GM18508 (cell line): ENCODE measurements at regions not wholly inside any gene's neighbourhood (a gene's known extent, or its start where the extent isn't known, plus 50 kb on each side); places are given as distances from the start of the nearest gene placed in this dataset.

ENCODE experiments used
- ATAC-seq: cut with Tn5 transposase; IDR thresholded peaks from one replicate; pipeline ENCODE4 v1.9.1; 2021; ENCODE audit warnings: moderate number of reproducible peaks; ENCODE audit not compliant: insufficient read depth, unreplicated experiment

DNA sequence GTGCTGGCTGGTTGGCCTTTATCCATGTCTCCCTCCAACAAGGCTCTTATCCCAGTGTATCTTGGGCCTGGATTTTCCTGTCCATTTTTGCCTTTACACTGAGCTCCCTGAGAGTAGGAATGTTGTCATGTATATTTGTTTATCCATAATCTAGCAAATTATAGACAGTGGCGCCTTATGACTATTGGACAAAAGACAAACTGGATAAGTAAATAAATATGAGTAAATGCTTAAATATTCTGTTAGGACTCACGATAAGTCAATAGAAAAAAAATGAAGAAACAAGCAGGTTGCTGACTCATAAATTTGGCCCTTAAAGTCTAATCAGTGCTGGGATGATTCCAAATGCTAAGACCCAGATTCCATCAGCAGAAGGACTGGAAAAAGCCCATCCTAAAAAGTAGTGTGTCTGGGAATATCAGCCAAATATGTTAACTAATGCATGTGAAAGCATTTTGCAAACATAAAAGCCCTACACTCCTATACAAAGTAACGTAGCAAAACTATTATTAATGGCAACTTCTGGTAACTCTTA is 55.0 kb upstream of the PCSK2 start:
- ATAC-seq: no peak

DNA sequence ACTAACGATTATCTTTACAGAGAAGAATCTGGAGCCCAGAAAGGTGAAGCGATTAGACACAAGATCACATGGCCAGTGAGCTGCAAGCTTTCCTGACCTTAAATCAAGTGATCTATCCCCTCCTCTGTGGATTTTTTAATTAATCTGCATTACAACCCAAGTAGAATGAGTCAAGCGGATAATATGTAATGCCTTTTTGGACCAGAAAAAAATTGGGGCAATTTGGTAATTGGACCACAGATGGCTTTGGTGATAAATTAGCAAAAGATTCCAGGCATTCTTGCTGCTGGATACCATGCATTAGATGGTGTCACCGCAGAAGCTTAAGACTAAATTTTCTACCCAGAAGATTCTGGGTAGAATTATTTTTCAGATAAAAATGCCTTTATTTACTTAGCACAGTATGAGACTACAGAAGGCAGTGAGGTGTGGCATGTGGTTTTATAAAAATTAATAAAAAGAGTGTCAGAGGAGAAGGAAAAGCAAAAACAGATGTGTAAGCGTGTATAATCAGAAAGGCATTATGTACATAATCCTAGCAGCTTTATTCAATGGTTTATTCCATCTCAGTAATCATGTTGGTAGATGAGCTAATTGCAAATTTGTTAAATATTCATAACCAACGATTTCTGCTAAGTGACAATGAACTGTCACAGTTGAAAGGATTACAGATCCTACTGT is 53.9 kb upstream of the PCSK2 start:
- no peak for ATAC-seq
